HEK293 (cell line): ENCODE measurements at regions not wholly inside any gene's neighbourhood (a gene's known extent, or its start where the extent isn't known, plus 50 kb on each side); places are given as distances from the start of the nearest gene placed in this dataset.

Source experiments
- CTCF ChIA-PET: fragments of 350-600 bp; formaldehyde crosslinking; extraction: SDS; loops from one replicate; lab custom pipeline; 2021; ENCODE audit warnings: antibody characterized with exemption; lab: Yijun Ruan, JAX
- POLR2A ChIA-PET: fragments of 300-600 bp; formaldehyde crosslinking; extraction: SDS; loops from one replicate; lab custom pipeline; 2020; ENCODE audit warnings: antibody characterized with exemption, inconsistent platforms; lab: Yijun Ruan, JAX
- H3K27ac ChIP-seq: fragments of 200-500 bp; sonication (Bioruptor generic); 2 replicates; pipeline ENCODE4 v1.5.1; 2014; ENCODE audit warnings: low read depth, low read length, control low read depth, inconsistent platforms; ENCODE audit errors: extremely low read depth
- H3K36me3 ChIP-seq, 2 experiments: fragments of 200-500 bp in 1 of 2; sonication (Bioruptor generic) in 1 of 2; 1 replicate in 1 of 2; 2 replicates in 1 of 2; pipeline ENCODE4 v1.5.1; 2014 to 2017; ENCODE audit warnings: inconsistent platforms in 2 of 2, low read length in 2 of 2; ENCODE audit not compliant: control insufficient read depth in 2 of 2, insufficient read depth in 1 of 2
- H3K4me1 ChIP-seq: fragments of 200-500 bp; sonication (Bioruptor generic); 2 replicates; pipeline ENCODE4 v1.5.1; 2014; ENCODE audit warnings: mild to moderate bottlenecking, low read length, inconsistent platforms; ENCODE audit not compliant: control insufficient read depth, insufficient read depth
- H3K4me3 ChIP-seq: 2 replicates; pipeline ENCODE4 v1.5.1; 2011; ENCODE audit warnings: low read depth, mild to moderate bottlenecking, control low read depth, low read length, moderate library complexity
- H3K9me3 ChIP-seq: fragments of 200-500 bp; sonication (Bioruptor generic); 2 replicates; pipeline ENCODE4 v1.5.1; 2014; ENCODE audit warnings: low read depth, low read length, inconsistent platforms; ENCODE audit not compliant: control insufficient read depth, insufficient read depth
- GFI1B ChIP-seq: fragments of 450-650 bp; formaldehyde crosslinking; IDR thresholded peaks from 2 replicates; pipeline ENCODE4 v1.5.1; 2016; ENCODE audit warnings: missing biosample characterization, missing genetic modification characterization
- ZFP37 ChIP-seq: fragments of 450-650 bp; formaldehyde crosslinking; IDR thresholded peaks from 2 replicates; pipeline ENCODE4 v1.5.1; 2016; ENCODE audit warnings: missing biosample characterization, missing genetic modification characterization
- ZNF24 ChIP-seq: fragments of 450-650 bp; formaldehyde crosslinking; IDR thresholded peaks from 2 replicates; pipeline ENCODE4 v1.5.1; 2016; ENCODE audit warnings: missing biosample characterization, missing genetic modification characterization
- ZNF274 ChIP-seq, 2 experiments: fragments of 200-500 bp in 1 of 2; fragments of 450-650 bp in 1 of 2; sonication (Bioruptor generic) in 1 of 2; formaldehyde crosslinking in 1 of 2; IDR thresholded peaks; 2 replicates each; pipeline versions ENCODE4 v1.5.1 to v1.6.1; 2014 to 2016; ENCODE audit warnings: borderline replicate concordance in 1 of 2, inconsistent platforms in 1 of 2, low read length in 1 of 2, missing biosample characterization in 1 of 2, missing genetic modification characterization in 1 of 2
- ZNF292 ChIP-seq: fragments of 450-650 bp; formaldehyde crosslinking; IDR thresholded peaks from 2 replicates; pipeline ENCODE4 v1.5.1; 2016; ENCODE audit warnings: low read depth, missing biosample characterization, missing genetic modification characterization, borderline replicate concordance
- ZNF501 ChIP-seq: fragments of 450-650 bp; formaldehyde crosslinking; IDR thresholded peaks from 2 replicates; pipeline ENCODE4 v1.5.1; 2016; ENCODE audit warnings: missing biosample characterization, missing genetic modification characterization
- ZNF623 ChIP-seq: fragments of 450-650 bp; formaldehyde crosslinking; IDR thresholded peaks from 2 replicates; pipeline ENCODE4 v1.5.1; 2016; ENCODE audit warnings: missing biosample characterization, missing genetic modification characterization
- TF ChIP-seq, protein P1 (sequence below): fragments of 450-650 bp; formaldehyde crosslinking; IDR thresholded peaks from 2 replicates; pipeline ENCODE4 v1.5.1; 2016; ENCODE audit warnings: missing biosample characterization, missing genetic modification characterization
- TF ChIP-seq, protein P2 (sequence below): fragments of 450-650 bp; formaldehyde crosslinking; IDR thresholded peaks from 2 replicates; pipeline ENCODE4 v1.5.1; 2017; ENCODE audit warnings: missing biosample characterization, missing genetic modification characterization
- TF ChIP-seq, protein P3 (sequence below): fragments of 450-650 bp; formaldehyde crosslinking; IDR thresholded peaks from 2 replicates; pipeline ENCODE4 v1.5.1; 2016; ENCODE audit warnings: missing biosample characterization, missing genetic modification characterization
- TF ChIP-seq, protein P4 (sequence below): sonication (generic); formaldehyde crosslinking; IDR thresholded peaks from 2 replicates; pipeline ENCODE4 v1.8.1; 2022; ENCODE audit warnings: mild to moderate bottlenecking, moderate library complexity, missing genetic modification reagents
- TF ChIP-seq, protein P5 (sequence below): fragments of 450-650 bp; formaldehyde crosslinking; IDR thresholded peaks from 2 replicates; pipeline ENCODE4 v1.5.1; 2017; ENCODE audit warnings: missing biosample characterization, missing genetic modification characterization
- TF ChIP-seq, protein P6 (sequence below): fragments of 450-650 bp; formaldehyde crosslinking; IDR thresholded peaks from 2 replicates; pipeline ENCODE4 v1.5.1; 2016; ENCODE audit warnings: missing biosample characterization, missing genetic modification characterization, low read depth
- TF ChIP-seq, protein P7 (sequence below): fragments of 450-650 bp; formaldehyde crosslinking; conservative IDR thresholded peaks from 2 replicates; pipeline ENCODE4 v1.5.1; 2016; ENCODE audit warnings: low read depth, missing biosample characterization, missing genetic modification characterization

DNA sequence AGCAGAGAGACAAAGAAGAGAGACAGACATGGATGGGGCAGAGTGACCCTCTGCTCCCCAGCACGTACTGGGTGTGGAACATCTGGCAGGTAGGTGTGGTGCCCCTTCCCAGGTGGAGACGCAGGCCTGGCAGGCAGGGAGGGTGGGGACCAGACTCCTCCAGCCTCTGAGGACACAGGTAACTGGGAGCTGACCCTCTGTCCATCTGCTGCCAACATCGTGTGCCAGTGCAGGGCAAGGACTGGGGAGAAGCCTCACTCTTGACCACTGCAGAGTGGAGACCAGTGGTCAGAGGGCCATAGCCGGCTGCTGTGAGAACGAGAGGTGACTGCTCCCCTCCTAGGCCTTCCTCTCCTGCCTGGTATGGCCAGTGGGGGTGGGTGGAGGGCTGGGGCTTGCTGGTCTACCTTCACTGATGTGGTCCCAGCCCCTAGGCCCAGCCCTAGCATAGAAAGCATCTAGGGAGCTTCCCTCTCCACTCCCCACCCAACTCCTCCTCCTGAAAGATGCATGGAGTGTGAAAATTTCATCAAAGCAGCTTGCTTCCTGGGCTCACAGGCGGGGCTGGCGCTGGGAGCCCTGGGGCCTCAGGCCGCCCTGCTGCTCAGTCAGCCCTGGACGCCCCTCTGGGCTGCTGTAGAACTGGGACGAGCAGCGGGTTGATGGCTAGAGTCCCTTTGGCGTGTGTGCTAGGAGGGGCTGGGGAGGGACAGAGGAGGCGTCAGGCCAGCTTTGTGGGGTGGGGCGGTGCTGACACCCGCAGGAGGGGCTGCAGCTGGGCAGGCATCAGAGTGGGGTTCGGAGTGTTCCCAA, 90.3 kb downstream of the PLXNA1 start:
- CTCF ChIA-PET = interaction anchor here (0.6 kb wide), 1 partner anchor 139 kb away, joined by 4 read pairs; no protein-coding TSS in a partner anchor
- no peaks in the 10 kb centered on the region for H3K4me1 ChIP-seq

DNA sequence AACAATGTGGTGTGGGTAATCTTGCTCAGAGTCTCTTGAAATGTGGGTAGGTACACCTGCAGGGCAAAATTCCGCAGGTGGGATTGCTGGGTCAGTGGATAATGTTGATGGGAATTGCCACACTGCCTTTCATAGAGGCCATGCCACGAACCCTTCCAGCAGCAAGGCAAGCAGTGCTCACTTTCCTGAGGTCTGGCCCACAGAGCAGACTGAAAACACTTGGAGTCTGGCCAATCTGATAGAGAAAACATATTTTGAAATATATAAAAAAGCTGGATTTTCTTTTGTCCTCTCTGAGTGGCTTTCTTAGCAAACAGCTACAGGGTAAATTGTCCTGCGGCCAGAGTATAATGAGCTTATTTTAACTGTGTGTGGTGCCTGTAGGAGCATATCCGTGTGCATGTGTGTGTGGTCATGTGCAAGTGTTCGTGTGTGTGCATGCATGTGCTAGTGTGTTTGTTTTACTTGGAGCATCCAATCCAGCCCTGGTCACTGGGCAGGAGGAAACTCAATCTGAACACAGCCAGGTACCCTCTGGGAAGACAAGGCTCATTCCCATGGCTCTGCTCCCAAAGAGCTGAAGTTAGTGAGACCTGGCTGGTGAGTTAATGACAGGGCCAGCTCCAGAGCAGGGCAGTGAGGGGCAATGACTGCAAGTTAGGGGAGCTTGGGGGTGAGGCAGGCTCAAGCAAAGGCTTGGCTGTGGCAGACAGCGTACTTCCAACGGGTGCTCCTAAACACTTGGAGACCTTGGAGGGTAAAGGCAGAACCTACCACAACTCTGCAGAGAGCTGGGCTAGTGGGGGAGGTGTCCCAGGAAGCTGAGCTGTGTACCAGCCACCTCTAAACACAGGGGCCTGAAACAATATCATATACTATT, 91.3 kb downstream of the PLXNA1 start:
- H3K36me3 ChIP-seq = no peaks in the 10 kb centered on the region
- ChIA-PET POLR2A (no interaction called here), CTCF (interaction anchor here (0.5 to 1.1 kb wide), 3 partner anchors 300 to 364 kb away, joined by 3 to 4 read pairs (median 3); no protein-coding TSS in a partner anchor)
- no peak overlapping the region for H3K4me3 ChIP-seq
- H3K27ac ChIP-seq = no peak overlapping the region
- H3K4me1 ChIP-seq = no peaks in the 10 kb centered on the region
- no peaks in the 10 kb centered on the region for H3K9me3 ChIP-seq
- TF ChIP-seq, protein P1, sequence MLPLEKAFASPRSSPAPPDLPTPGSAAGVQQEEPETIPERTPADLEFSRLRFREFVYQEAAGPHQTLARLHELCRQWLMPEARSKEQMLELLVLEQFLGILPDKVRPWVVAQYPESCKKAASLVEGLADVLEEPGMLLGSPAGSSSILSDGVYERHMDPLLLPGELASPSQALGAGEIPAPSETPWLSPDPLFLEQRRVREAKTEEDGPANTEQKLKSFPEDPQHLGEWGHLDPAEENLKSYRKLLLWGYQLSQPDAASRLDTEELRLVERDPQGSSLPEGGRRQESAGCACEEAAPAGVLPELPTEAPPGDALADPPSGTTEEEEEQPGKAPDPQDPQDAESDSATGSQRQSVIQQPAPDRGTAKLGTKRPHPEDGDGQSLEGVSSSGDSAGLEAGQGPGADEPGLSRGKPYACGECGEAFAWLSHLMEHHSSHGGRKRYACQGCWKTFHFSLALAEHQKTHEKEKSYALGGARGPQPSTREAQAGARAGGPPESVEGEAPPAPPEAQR (tag by site-specific recombination) = no peak
- TF ChIP-seq, protein P2, sequence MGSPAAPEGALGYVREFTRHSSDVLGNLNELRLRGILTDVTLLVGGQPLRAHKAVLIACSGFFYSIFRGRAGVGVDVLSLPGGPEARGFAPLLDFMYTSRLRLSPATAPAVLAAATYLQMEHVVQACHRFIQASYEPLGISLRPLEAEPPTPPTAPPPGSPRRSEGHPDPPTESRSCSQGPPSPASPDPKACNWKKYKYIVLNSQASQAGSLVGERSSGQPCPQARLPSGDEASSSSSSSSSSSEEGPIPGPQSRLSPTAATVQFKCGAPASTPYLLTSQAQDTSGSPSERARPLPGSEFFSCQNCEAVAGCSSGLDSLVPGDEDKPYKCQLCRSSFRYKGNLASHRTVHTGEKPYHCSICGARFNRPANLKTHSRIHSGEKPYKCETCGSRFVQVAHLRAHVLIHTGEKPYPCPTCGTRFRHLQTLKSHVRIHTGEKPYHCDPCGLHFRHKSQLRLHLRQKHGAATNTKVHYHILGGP (tag by site-specific recombination) = no peak
- TF ChIP-seq, protein P3, sequence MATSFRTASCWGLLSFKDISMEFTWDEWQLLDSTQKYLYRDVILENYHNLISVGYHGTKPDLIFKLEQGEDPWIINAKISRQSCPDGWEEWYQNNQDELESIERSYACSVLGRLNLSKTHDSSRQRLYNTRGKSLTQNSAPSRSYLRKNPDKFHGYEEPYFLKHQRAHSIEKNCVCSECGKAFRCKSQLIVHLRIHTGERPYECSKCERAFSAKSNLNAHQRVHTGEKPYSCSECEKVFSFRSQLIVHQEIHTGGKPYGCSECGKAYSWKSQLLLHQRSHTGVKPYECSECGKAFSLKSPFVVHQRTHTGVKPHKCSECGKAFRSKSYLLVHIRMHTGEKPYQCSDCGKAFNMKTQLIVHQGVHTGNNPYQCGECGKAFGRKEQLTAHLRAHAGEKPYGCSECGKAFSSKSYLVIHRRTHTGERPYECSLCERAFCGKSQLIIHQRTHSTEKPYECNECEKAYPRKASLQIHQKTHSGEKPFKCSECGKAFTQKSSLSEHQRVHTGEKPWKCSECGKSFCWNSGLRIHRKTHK (tag by site-specific recombination) = no peak
- TF ChIP-seq ZNF24 = no peak
- TF ChIP-seq ZNF623 (tag by site-specific recombination) = no peak
- TF ChIP-seq ZNF501 = no peak
- TF ChIP-seq ZFP37 (tag by site-specific recombination) = no peak
- TF ChIP-seq, protein P4, sequence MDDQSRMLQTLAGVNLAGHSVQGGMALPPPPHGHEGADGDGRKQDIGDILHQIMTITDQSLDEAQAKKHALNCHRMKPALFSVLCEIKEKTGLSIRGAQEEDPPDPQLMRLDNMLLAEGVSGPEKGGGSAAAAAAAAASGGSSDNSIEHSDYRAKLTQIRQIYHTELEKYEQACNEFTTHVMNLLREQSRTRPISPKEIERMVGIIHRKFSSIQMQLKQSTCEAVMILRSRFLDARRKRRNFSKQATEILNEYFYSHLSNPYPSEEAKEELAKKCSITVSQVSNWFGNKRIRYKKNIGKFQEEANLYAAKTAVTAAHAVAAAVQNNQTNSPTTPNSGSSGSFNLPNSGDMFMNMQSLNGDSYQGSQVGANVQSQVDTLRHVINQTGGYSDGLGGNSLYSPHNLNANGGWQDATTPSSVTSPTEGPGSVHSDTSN (CRISPR knock-in tag) = no peak

More for the DNA sequence above, 90.3 kb downstream of the PLXNA1 start:
- no peak overlapping the region for H3K4me3 ChIP-seq
- no peak for TF ChIP-seq GFI1B (tag by site-specific recombination)
- TF ChIP-seq ZNF274 (IDR thresholded peaks at IDR 0.05; ENCODE audit: low read length) = no peak
- no peak for TF ChIP-seq ZNF274 (tag by site-specific recombination; IDR thresholded peaks at IDR 0.05; ENCODE audit: borderline replicate concordance)
- no peak for TF ChIP-seq ZNF292 (tag by site-specific recombination)
- TF ChIP-seq, protein P5, sequence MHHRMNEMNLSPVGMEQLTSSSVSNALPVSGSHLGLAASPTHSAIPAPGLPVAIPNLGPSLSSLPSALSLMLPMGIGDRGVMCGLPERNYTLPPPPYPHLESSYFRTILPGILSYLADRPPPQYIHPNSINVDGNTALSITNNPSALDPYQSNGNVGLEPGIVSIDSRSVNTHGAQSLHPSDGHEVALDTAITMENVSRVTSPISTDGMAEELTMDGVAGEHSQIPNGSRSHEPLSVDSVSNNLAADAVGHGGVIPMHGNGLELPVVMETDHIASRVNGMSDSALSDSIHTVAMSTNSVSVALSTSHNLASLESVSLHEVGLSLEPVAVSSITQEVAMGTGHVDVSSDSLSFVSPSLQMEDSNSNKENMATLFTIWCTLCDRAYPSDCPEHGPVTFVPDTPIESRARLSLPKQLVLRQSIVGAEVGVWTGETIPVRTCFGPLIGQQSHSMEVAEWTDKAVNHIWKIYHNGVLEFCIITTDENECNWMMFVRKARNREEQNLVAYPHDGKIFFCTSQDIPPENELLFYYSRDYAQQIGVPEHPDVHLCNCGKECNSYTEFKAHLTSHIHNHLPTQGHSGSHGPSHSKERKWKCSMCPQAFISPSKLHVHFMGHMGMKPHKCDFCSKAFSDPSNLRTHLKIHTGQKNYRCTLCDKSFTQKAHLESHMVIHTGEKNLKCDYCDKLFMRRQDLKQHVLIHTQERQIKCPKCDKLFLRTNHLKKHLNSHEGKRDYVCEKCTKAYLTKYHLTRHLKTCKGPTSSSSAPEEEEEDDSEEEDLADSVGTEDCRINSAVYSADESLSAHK (tag by site-specific recombination) = no peak
- TF ChIP-seq, protein P6, sequence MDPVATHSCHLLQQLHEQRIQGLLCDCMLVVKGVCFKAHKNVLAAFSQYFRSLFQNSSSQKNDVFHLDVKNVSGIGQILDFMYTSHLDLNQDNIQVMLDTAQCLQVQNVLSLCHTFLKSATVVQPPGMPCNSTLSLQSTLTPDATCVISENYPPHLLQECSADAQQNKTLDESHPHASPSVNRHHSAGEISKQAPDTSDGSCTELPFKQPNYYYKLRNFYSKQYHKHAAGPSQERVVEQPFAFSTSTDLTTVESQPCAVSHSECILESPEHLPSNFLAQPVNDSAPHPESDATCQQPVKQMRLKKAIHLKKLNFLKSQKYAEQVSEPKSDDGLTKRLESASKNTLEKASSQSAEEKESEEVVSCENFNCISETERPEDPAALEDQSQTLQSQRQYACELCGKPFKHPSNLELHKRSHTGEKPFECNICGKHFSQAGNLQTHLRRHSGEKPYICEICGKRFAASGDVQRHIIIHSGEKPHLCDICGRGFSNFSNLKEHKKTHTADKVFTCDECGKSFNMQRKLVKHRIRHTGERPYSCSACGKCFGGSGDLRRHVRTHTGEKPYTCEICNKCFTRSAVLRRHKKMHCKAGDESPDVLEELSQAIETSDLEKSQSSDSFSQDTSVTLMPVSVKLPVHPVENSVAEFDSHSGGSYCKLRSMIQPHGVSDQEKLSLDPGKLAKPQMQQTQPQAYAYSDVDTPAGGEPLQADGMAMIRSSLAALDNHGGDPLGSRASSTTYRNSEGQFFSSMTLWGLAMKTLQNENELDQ (tag by site-specific recombination) = no peak
- TF ChIP-seq, protein P7, sequence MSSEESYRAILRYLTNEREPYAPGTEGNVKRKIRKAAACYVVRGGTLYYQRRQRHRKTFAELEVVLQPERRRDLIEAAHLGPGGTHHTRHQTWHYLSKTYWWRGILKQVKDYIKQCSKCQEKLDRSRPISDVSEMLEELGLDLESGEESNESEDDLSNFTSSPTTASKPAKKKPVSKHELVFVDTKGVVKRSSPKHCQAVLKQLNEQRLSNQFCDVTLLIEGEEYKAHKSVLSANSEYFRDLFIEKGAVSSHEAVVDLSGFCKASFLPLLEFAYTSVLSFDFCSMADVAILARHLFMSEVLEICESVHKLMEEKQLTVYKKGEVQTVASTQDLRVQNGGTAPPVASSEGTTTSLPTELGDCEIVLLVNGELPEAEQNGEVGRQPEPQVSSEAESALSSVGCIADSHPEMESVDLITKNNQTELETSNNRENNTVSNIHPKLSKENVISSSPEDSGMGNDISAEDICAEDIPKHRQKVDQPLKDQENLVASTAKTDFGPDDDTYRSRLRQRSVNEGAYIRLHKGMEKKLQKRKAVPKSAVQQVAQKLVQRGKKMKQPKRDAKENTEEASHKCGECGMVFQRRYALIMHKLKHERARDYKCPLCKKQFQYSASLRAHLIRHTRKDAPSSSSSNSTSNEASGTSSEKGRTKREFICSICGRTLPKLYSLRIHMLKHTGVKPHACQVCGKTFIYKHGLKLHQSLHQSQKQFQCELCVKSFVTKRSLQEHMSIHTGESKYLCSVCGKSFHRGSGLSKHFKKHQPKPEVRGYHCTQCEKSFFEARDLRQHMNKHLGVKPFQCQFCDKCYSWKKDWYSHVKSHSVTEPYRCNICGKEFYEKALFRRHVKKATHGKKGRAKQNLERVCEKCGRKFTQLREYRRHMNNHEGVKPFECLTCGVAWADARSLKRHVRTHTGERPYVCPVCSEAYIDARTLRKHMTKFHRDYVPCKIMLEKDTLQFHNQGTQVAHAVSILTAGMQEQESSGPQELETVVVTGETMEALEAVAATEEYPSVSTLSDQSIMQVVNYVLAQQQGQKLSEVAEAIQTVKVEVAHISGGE (tag by site-specific recombination) = no peak
- H3K9me3 ChIP-seq = no peaks in the 10 kb centered on the region
- no peak overlapping the region for H3K27ac ChIP-seq
- H3K36me3 ChIP-seq = no peaks in the 10 kb centered on the region
- POLR2A ChIA-PET = no interaction called here
